CD4-positive, alpha-beta memory T cell (primary cell): ENCODE measurements at regions not wholly inside any gene's neighbourhood (a gene's known extent, or its start where the extent isn't known, plus 50 kb on each side); places are given as distances from the start of the nearest gene placed in this dataset.

Source experiments
- CTCF ChIA-PET: fragments of 350-600 bp; sonication (Branson Sonifier 250); formaldehyde crosslinking; loops from one replicate; lab custom pipeline; 2021; ENCODE audit warnings: inconsistent platforms; ENCODE audit not compliant: partially characterized antibody; lab: Charles Lee
- POLR2A ChIA-PET: fragments of 350-600 bp; sonication (Branson Sonifier 250); formaldehyde crosslinking; loops from one replicate; lab custom pipeline; 2021; ENCODE audit not compliant: partially characterized antibody; lab: Charles Lee
- DNase-seq, 5 donors: peaks; one replicate each; pipeline versions ENCODE4 v3.0.0 to v3.0.0-alpha.2; 2020 to 2022; ENCODE audit warnings: mixed read lengths in 1 of 5
- H3K27ac ChIP-seq: one replicate; pipeline ENCODE4 v1.7.0; 2013; ENCODE audit warnings: low read depth, low read length
- H3K27me3 ChIP-seq: 2 replicates; pipeline ENCODE4 v1.7.0; 2013; ENCODE audit warnings: mild to moderate bottlenecking, low read length, moderate library complexity; ENCODE audit not compliant: insufficient read depth
- H3K36me3 ChIP-seq: 2 replicates; pipeline ENCODE4 v1.7.0; 2013; ENCODE audit warnings: mild to moderate bottlenecking, low read length, moderate library complexity; ENCODE audit not compliant: insufficient read depth
- H3K4me1 ChIP-seq: 2 replicates; pipeline ENCODE4 v1.7.0; 2013; ENCODE audit warnings: mild to moderate bottlenecking, low read length, moderate library complexity; ENCODE audit not compliant: insufficient read depth
- H3K4me3 ChIP-seq, 2 donors: one replicate each; pipeline ENCODE4 v1.7.0; 2013; ENCODE audit warnings: low read length in 2 of 2, mild to moderate bottlenecking in 1 of 2
- H3K9me3 ChIP-seq, 2 donors: one replicate each; pipeline ENCODE4 v1.7.0; 2013; ENCODE audit warnings: low read length in 2 of 2, control low read depth in 1 of 2; ENCODE audit not compliant: control insufficient read depth in 1 of 2
- H3K27ac Mint-ChIP-seq, 7 donors: one replicate each; pipeline ENCODE4 v1.8.0; 2020 to 2021; ENCODE audit warnings: mixed read lengths in 7 of 7, mild to moderate bottlenecking in 6 of 7, inconsistent platforms in 3 of 7, moderate library complexity in 3 of 7
- H3K27me3 Mint-ChIP-seq, 2 donors: one replicate each; pipeline ENCODE4 v1.8.0; 2020 to 2021; ENCODE audit warnings: mixed read lengths in 2 of 2
- H3K36me3 Mint-ChIP-seq, 2 donors: one replicate each; pipeline ENCODE4 v1.8.0; 2020 to 2021; ENCODE audit warnings: mixed read lengths in 2 of 2, inconsistent platforms in 1 of 2, mild to moderate bottlenecking in 1 of 2
- H3K4me1 Mint-ChIP-seq, 4 donors: one replicate each; pipeline ENCODE4 v1.8.0; 2020 to 2021; ENCODE audit warnings: mixed read lengths in 4 of 4, mild to moderate bottlenecking in 1 of 4
- H3K4me3 Mint-ChIP-seq, 8 donors: one replicate each; pipeline ENCODE4 v1.8.0; 2020 to 2021; ENCODE audit warnings: mixed read lengths in 8 of 8, mild to moderate bottlenecking in 7 of 8, moderate library complexity in 6 of 8, inconsistent platforms in 3 of 8
- H3K9me3 Mint-ChIP-seq, 8 donors: one replicate each; pipeline ENCODE4 v1.8.0; 2020 to 2021; ENCODE audit warnings: mixed read lengths in 8 of 8, mild to moderate bottlenecking in 5 of 8, inconsistent platforms in 3 of 8, moderate library complexity in 1 of 8
- intact Hi-C: fragments of 100-400 bp; cut with micrococcal nuclease; formaldehyde crosslinking; loops from one replicate; pipeline ENCODE4 v1.15.1; 2023

DNA sequence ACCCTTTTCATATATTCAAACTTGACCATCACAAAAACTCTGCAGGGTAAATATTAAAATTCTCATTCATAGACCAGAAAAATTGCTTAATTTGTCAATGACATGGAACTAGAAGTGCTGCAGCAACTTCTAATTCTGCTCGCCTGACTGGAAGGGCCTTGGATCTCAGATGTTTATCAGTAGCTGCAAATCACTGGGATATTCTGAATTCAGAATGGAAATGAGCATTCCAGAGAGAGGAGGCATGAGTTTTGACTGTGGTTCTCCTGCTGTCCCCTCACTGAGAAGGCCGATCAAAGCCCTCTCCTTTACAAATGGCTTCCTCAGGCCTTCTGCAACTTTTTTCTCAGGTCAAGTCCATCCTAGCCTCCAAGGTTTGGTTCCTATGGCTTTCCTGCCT lies 171.3 kb upstream of the FAM78B start:
- H3K36me3 Mint-ChIP-seq, result no peaks in the 10 kb centered on the region
- intact Hi-C loops, result no loop called here
- H3K9me3 ChIP-seq, result no peaks in the 10 kb centered on the region
- H3K4me3 Mint-ChIP-seq, result no peak overlapping the region
- no peak overlapping the region for H3K4me3 ChIP-seq
- CTCF ChIA-PET, result no interaction called here
- no peak overlapping the region for H3K27ac Mint-ChIP-seq
- peaks cover 0 to 8% of the 10 kb centered on the region in 2 donors for H3K27me3 Mint-ChIP-seq
- no peaks in the 10 kb centered on the region for H3K36me3 ChIP-seq
- no peaks in the 10 kb centered on the region for H3K27me3 ChIP-seq
- no peaks in the 10 kb centered on the region for H3K4me1 ChIP-seq
- POLR2A ChIA-PET, result no interaction called here
- no peak for DNase-seq
- H3K27ac ChIP-seq, result no peak overlapping the region
- peaks cover 0 to 3% (median 0%) of the 10 kb centered on the region in 8 donors for H3K9me3 Mint-ChIP-seq
- no peaks in the 10 kb centered on the region for H3K4me1 Mint-ChIP-seq

GRCh38 chr1:166340709-166341108 lies 173.9 kb upstream of the FAM78B start:
- CTCF ChIA-PET, result no interaction called here

GRCh38 chr1:166343276-166343675 lies 176.5 kb upstream of the FAM78B start:
- no peaks in the 10 kb centered on the region for H3K4me1 Mint-ChIP-seq
- CTCF ChIA-PET, result no interaction called here
- no peak for DNase-seq
- H3K27ac ChIP-seq, result no peak overlapping the region
- no peaks in the 10 kb centered on the region for H3K36me3 Mint-ChIP-seq
- H3K27ac Mint-ChIP-seq, result no peak overlapping the region
- H3K4me3 ChIP-seq, result no peak overlapping the region
- no peaks in the 10 kb centered on the region for H3K36me3 ChIP-seq
- intact Hi-C loops, result no loop called here
- H3K27me3 ChIP-seq, result no peaks in the 10 kb centered on the region
- H3K9me3 ChIP-seq, result no peaks in the 10 kb centered on the region
- H3K27me3 Mint-ChIP-seq, result peaks cover 2 to 3% of the 10 kb centered on the region in 2 donors
- no peak overlapping the region for H3K4me3 Mint-ChIP-seq
- H3K9me3 Mint-ChIP-seq, result peaks cover 0 to 10% (median 6%) of the 10 kb centered on the region in 8 donors
- no peaks in the 10 kb centered on the region for H3K4me1 ChIP-seq
- POLR2A ChIA-PET, result no interaction called here

More at GRCh38 chr1:166340709-166341108, 173.9 kb upstream of the FAM78B start:
- Histone ChIP-seq H3K27me3 (no peaks in the 10 kb centered on the region), H3K4me1 (no peaks in the 10 kb centered on the region), H3K4me3 (no peak overlapping the region), H3K36me3 (no peaks in the 10 kb centered on the region), H3K27ac (no peak overlapping the region), H3K9me3 (no peaks in the 10 kb centered on the region)
- H3K9me3 Mint-ChIP-seq, result peaks cover 0 to 2% (median 0%) of the 10 kb centered on the region in 8 donors
- POLR2A ChIA-PET, result no interaction called here
- intact Hi-C loops, result no loop called here
- no peak overlapping the region for H3K27ac Mint-ChIP-seq
- H3K4me1 Mint-ChIP-seq, result no peaks in the 10 kb centered on the region
- no peaks in the 10 kb centered on the region for H3K36me3 Mint-ChIP-seq
- peaks cover 0 to under 1% of the 10 kb centered on the region in 2 donors for H3K27me3 Mint-ChIP-seq
- DNase-seq, result no peak
- H3K4me3 Mint-ChIP-seq, result no peak overlapping the region

DNA sequence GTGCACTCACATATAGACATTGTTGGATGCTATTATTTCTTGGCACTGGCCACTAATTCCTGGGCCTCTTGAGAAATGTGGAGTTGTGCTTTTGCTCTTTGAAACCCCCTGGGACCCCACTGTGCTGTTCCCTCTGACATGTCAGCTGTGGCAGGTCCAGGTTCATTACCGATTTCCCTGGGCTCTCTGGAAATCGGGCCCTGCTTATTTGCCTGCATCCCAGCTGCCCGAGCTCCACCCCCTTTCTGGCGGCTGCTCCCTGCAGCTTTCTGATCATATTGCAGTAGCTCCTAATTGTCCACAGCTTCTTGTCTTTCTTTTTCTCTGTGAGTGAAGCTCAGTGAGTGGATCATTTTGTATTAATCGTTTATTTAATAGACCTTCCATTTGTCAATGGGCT lies 183.7 kb upstream of the FAM78B start:
- ChIA-PET POLR2A (no interaction called here), CTCF (no interaction called here)

DNA sequence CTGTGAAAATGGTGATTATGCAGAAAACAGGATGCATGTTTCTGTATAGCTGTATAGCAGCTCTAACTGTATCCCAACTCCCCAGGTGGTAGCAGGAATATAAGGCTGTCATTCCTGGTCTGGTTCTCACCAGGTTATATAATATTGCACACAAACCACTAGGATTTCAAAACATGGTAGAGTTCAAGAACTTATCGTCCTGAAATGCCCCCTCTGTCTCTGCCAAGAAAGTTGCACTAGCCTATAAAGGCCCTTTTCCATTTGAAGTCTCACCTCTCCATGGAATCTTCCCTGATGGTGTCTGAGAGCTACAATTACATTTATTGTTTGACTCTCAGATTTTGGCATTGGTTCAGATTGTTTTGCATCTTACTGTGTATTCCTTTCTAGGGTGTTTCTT lies 184.9 kb upstream of the FAM78B start:
- no peak overlapping the region for H3K27ac ChIP-seq
- POLR2A ChIA-PET, result no interaction called here
- Mint-ChIP-seq H3K4me1 (no peaks in the 10 kb centered on the region), H3K36me3 (no peaks in the 10 kb centered on the region), H3K27ac (no peak overlapping the region), H3K27me3 (peaks cover 0 to under 1% of the 10 kb centered on the region in 2 donors), H3K4me3 (no peak overlapping the region), H3K9me3 (peaks cover 0 to 8% (median 4%) of the 10 kb centered on the region in 8 donors)
- no peak overlapping the region for H3K4me3 ChIP-seq
- no peaks in the 10 kb centered on the region for H3K36me3 ChIP-seq
- no peaks in the 10 kb centered on the region for H3K4me1 ChIP-seq
- CTCF ChIA-PET, result no interaction called here
- H3K27me3 ChIP-seq, result no peaks in the 10 kb centered on the region
- H3K9me3 ChIP-seq, result no peaks in the 10 kb centered on the region
- intact Hi-C loops, result no loop called here
- no peak for DNase-seq

More for the DNA sequence above, 183.7 kb upstream of the FAM78B start:
- Mint-ChIP-seq H3K36me3 (no peaks in the 10 kb centered on the region), H3K27ac (no peak overlapping the region), H3K9me3 (peaks cover 0 to 10% (median 6%) of the 10 kb centered on the region in 8 donors), H3K4me1 (no peaks in the 10 kb centered on the region), H3K4me3 (no peak overlapping the region), H3K27me3 (peaks cover 2 to 3% of the 10 kb centered on the region in 2 donors)
- no peaks in the 10 kb centered on the region for H3K27me3 ChIP-seq
- intact Hi-C loops, result no loop called here
- DNase-seq, result no peak
- H3K36me3 ChIP-seq, result no peaks in the 10 kb centered on the region
- H3K9me3 ChIP-seq, result no peaks in the 10 kb centered on the region
- H3K27ac ChIP-seq, result no peak overlapping the region
- H3K4me1 ChIP-seq, result no peaks in the 10 kb centered on the region
- no peak overlapping the region for H3K4me3 ChIP-seq

DNA sequence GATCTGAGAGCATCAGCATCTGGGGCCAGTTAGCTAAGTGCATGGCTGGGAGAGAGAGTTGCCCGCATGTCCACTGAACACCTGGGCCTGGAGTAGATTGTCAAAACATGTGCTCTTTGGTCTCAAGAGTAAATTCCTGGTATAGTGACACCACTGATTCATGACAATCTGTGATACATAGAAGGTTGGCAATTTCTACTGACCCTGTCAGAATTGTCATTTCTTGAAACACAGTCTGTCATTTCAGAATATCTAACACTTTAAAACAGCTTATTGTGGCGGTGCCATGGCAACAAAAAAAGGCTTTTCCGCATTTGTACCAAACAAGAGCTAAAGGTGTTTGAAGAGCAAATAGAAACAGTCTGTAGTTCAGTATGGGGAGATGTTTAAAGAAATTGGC lies 186.4 kb upstream of the FAM78B start:
- Mint-ChIP-seq H3K36me3 (no peaks in the 10 kb centered on the region), H3K27me3 (peaks cover 0 to 4% of the 10 kb centered on the region in 2 donors), H3K27ac (no peak overlapping the region), H3K4me1 (no peaks in the 10 kb centered on the region), H3K9me3 (peaks cover 0 to 2% (median 0%) of the 10 kb centered on the region in 8 donors), H3K4me3 (no peak overlapping the region)
- H3K4me1 ChIP-seq, result no peaks in the 10 kb centered on the region
- no peaks in the 10 kb centered on the region for H3K9me3 ChIP-seq
- intact Hi-C loops, result no loop called here
- H3K27me3 ChIP-seq, result no peaks in the 10 kb centered on the region
- H3K36me3 ChIP-seq, result no peaks in the 10 kb centered on the region
- CTCF ChIA-PET, result no interaction called here
- DNase-seq, result no peak
- H3K27ac ChIP-seq, result no peak overlapping the region
- H3K4me3 ChIP-seq, result no peak overlapping the region
- POLR2A ChIA-PET, result no interaction called here

DNA sequence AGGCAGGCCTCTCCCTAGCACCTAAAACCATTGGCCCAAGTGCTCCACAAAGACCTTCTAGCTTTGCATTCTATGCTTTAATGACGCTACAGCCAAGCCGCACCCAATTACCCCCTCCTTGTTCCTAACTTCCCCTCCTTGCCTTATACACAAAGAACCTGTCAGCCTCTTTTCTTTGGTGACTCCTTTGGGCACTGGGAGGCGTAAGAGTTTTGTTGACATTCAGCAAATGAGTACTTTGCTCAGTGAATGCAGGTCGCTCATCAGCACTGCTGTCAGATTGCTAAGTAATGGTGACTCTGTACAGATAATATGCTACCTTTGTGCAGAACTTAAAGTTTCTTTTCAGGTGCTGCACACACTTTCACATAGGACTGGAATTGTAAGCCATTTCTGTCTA lies 187.6 kb upstream of the FAM78B start:
- Mint-ChIP-seq H3K4me3 (no peak overlapping the region), H3K27ac (no peak overlapping the region), H3K36me3 (no peaks in the 10 kb centered on the region), H3K9me3 (peaks cover 0 to 2% (median 0%) of the 10 kb centered on the region in 8 donors), H3K27me3 (peaks cover 0 to 4% of the 10 kb centered on the region in 2 donors), H3K4me1 (no peaks in the 10 kb centered on the region)
- intact Hi-C loops, result no loop called here
- ChIA-PET POLR2A (no interaction called here), CTCF (no interaction called here)
- no peak for DNase-seq
- Histone ChIP-seq H3K27me3 (no peaks in the 10 kb centered on the region), H3K4me1 (no peaks in the 10 kb centered on the region), H3K27ac (no peak overlapping the region), H3K9me3 (no peaks in the 10 kb centered on the region), H3K36me3 (no peaks in the 10 kb centered on the region), H3K4me3 (no peak overlapping the region)

DNA sequence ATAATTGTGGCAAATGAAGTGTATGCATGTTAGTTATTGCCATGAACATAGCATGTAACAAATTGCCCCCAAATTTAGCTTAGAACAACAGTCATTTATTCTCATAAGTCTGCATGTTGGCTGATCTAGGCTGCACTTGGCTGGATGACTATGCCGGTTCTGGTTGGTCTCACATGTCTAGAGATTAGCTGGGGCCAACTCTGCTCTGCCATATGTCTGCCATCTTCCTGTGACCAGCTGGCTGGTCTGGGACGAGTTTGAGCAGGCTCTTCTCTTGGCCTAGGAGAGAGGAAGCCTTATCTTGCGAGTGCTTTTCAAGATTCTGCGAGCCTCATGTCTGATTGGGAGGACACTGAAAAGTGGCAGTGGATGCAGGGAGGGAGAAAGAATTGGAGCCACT lies 198.3 kb upstream of the FAM78B start:
- ChIA-PET CTCF (no interaction called here), POLR2A (no interaction called here)
- H3K27ac ChIP-seq, result no peak overlapping the region
- H3K27me3 ChIP-seq, result no peaks in the 10 kb centered on the region
- Mint-ChIP-seq H3K4me3 (no peak overlapping the region), H3K27ac (no peak overlapping the region), H3K9me3 (peaks cover 0 to 6% (median 0%) of the 10 kb centered on the region in 8 donors), H3K4me1 (no peaks in the 10 kb centered on the region), H3K36me3 (no peaks in the 10 kb centered on the region), H3K27me3 (peaks cover 4 to 7% of the 10 kb centered on the region in 2 donors)
- no peaks in the 10 kb centered on the region for H3K36me3 ChIP-seq
- no peaks in the 10 kb centered on the region for H3K4me1 ChIP-seq
- no peak overlapping the region for H3K4me3 ChIP-seq
- H3K9me3 ChIP-seq, result no peaks in the 10 kb centered on the region
- DNase-seq, result no peak
- intact Hi-C loops, result no loop called here
